Peyer's patch (tissue), 4 donors: ENCODE measurements at regions not wholly inside any gene's neighbourhood (a gene's known extent, or its start where the extent isn't known, plus 50 kb on each side); places are given as distances from the start of the nearest gene placed in this dataset.

Source experiments
- POLR2A ChIP-seq, 2 donors: fragments of 450-650 bp; IDR thresholded peaks; one replicate each; pipeline ENCODE4 v1.5.1; 2017; ENCODE audit warnings: antibody characterized with exemption in 2 of 2, mild to moderate bottlenecking in 2 of 2, moderate library complexity in 2 of 2
- TF ChIP-seq, protein P1 (sequence below), 6 experiments: fragments of 450-650 bp in 4 of 6; fragments of 200-600 bp in 2 of 6; sonication (generic) in 1 of 6; IDR thresholded peaks; one replicate each; pipeline ENCODE4 v1.5.1; 2017 to 2019; ENCODE audit warnings: antibody characterized with exemption in 6 of 6, mild to moderate bottlenecking in 3 of 6, moderate library complexity in 1 of 6

DNA sequence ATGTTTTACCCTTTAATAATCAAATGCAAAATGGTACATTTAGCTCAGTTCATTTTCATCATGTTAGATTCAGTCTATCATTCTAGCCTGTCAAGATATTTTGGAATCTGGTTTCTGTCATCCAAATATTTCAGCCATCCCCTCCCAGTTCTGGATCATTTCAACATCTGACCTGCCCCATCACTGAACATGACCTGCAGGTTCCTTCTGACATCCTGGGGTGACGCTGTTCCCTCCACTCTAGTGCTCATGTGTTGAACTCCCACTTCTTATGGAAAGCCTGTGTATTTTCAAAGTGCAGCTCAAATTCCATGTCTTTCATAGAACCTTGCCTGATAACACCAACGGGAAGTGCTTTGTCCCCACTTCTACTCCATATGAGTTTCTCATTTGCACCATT lies 320.0 kb upstream of the TNP1 start:
- TF ChIP-seq, protein P1, sequence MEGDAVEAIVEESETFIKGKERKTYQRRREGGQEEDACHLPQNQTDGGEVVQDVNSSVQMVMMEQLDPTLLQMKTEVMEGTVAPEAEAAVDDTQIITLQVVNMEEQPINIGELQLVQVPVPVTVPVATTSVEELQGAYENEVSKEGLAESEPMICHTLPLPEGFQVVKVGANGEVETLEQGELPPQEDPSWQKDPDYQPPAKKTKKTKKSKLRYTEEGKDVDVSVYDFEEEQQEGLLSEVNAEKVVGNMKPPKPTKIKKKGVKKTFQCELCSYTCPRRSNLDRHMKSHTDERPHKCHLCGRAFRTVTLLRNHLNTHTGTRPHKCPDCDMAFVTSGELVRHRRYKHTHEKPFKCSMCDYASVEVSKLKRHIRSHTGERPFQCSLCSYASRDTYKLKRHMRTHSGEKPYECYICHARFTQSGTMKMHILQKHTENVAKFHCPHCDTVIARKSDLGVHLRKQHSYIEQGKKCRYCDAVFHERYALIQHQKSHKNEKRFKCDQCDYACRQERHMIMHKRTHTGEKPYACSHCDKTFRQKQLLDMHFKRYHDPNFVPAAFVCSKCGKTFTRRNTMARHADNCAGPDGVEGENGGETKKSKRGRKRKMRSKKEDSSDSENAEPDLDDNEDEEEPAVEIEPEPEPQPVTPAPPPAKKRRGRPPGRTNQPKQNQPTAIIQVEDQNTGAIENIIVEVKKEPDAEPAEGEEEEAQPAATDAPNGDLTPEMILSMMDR (IDR thresholded peaks at IDR 0.05) = no peak
- TF ChIP-seq POLR2A (IDR thresholded peaks at IDR 0.05) = no peak
